ENCODE measurements at regions not wholly inside any gene's neighbourhood (a gene's known extent, or its start where the extent isn't known, plus 50 kb on each side); places are given as distances from the start of the nearest gene placed in this dataset.

- Mint-ChIP-seq H3K4me3 (no peak overlapping the region), H3K36me3 (no peaks in the 10 kb centered on the region), H3K4me1 (no peaks in the 10 kb centered on the region), H3K27ac (no peak overlapping the region), H3K9me3 (peaks cover 2% of the 10 kb centered on the region), H3K27me3 (ENCODE audit: insufficient read depth, low read depth) (peaks cover 3% of the 10 kb centered on the region)
- no peak for DNase-seq (ENCODE audit: low spot score)
- Histone ChIP-seq H3K27ac (no peak overlapping the region), H3F3A (ENCODE audit: low read depth) (no peaks in the 10 kb centered on the region), H3K4me3 (no peak overlapping the region), H2AFZ (replicated peaks) (no peak overlapping the region), H3K36me3 (no peaks in the 10 kb centered on the region), H4K20me1 (ENCODE audit: low read depth) (no peaks in the 10 kb centered on the region), H3K27me3 (no peaks in the 10 kb centered on the region), H3K9ac (no peak overlapping the region), H3K4me1 (no peaks in the 10 kb centered on the region), H3K9me3 (ENCODE audit: low read depth) (no peaks in the 10 kb centered on the region), H3K4me2 (no peak overlapping the region), H3K79me2 (ENCODE audit: low read depth) (no peaks in the 10 kb centered on the region)
- TF ChIP-seq EZH2 (IDR thresholded peaks at IDR 0.05) (no peak), CTCF (IDR thresholded peaks at IDR 0.05) (no peak), EZH2phosphoT487 (IDR thresholded peaks at IDR 0.05) (no peak)
These were observed 97.7 kb downstream of the GYPC start for GRCh38 chr2:126753501-126754212.

GRCh38 chr2:126754240-126755004, 98.5 kb downstream of the GYPC start:
- Histone ChIP-seq H3K79me2 (ENCODE audit: low read depth) (no peaks in the 10 kb centered on the region), H3K27ac (no peak overlapping the region), H4K20me1 (ENCODE audit: low read depth) (no peaks in the 10 kb centered on the region), H3K4me2 (no peak overlapping the region), H3K27me3 (no peaks in the 10 kb centered on the region), H3K9me3 (ENCODE audit: low read depth) (no peaks in the 10 kb centered on the region), H3K4me1 (no peaks in the 10 kb centered on the region), H3K9ac (no peak overlapping the region), H2AFZ (replicated peaks) (no peak overlapping the region), H3F3A (ENCODE audit: low read depth) (no peaks in the 10 kb centered on the region), H3K36me3 (no peaks in the 10 kb centered on the region), H3K4me3 (no peak overlapping the region)
- Mint-ChIP-seq H3K27me3 (ENCODE audit: insufficient read depth, low read depth) (peaks cover 6% of the 10 kb centered on the region), H3K4me3 (no peak overlapping the region), H3K9me3 (peaks cover 2% of the 10 kb centered on the region), H3K4me1 (no peaks in the 10 kb centered on the region), H3K27ac (no peak overlapping the region), H3K36me3 (no peaks in the 10 kb centered on the region)
- DNase-seq (ENCODE audit: low spot score) = no peak
- TF ChIP-seq CTCF (IDR thresholded peaks at IDR 0.05) (no peak), EZH2 (IDR thresholded peaks at IDR 0.05) (no peak), EZH2phosphoT487 (IDR thresholded peaks at IDR 0.05) (no peak)

GRCh38 chr2:126756125-126756524, 100.2 kb downstream of the GYPC start:
- no peak overlapping the region for H3K4me3 Mint-ChIP-seq
- peaks cover 7% of the 10 kb centered on the region for H3K27me3 Mint-ChIP-seq (ENCODE audit: insufficient read depth, low read depth)
- Histone ChIP-seq H3F3A (ENCODE audit: low read depth) (no peaks in the 10 kb centered on the region), H3K4me1 (no peaks in the 10 kb centered on the region), H3K79me2 (ENCODE audit: low read depth) (no peaks in the 10 kb centered on the region), H3K27ac (no peak overlapping the region), H3K4me2 (no peak overlapping the region), H3K27me3 (no peaks in the 10 kb centered on the region), H2AFZ (replicated peaks) (no peak overlapping the region), H3K36me3 (no peaks in the 10 kb centered on the region), H3K9me3 (ENCODE audit: low read depth) (no peaks in the 10 kb centered on the region), H4K20me1 (ENCODE audit: low read depth) (no peaks in the 10 kb centered on the region), H3K9ac (no peak overlapping the region), H3K4me3 (no peak overlapping the region)
- H3K9me3 Mint-ChIP-seq = peaks cover 2% of the 10 kb centered on the region
- TF ChIP-seq EZH2 (IDR thresholded peaks at IDR 0.05) (no peak), EZH2phosphoT487 (IDR thresholded peaks at IDR 0.05) (no peak), CTCF (IDR thresholded peaks at IDR 0.05) (no peak)
- no peaks in the 10 kb centered on the region for H3K36me3 Mint-ChIP-seq
- H3K27ac Mint-ChIP-seq = no peak overlapping the region
- no peaks in the 10 kb centered on the region for H3K4me1 Mint-ChIP-seq
- no peak for DNase-seq (ENCODE audit: low spot score)
